ENCODE measurements at regions not wholly inside any gene's neighbourhood (a gene's known extent, or its start where the extent isn't known, plus 50 kb on each side); places are given as distances from the start of the nearest gene placed in this dataset.
"Not testable (repeated sequence)": the region's sequence is repeated elsewhere in the genome, so short reads cannot be mapped to it uniquely, and the experiment has no call there.

DNA sequence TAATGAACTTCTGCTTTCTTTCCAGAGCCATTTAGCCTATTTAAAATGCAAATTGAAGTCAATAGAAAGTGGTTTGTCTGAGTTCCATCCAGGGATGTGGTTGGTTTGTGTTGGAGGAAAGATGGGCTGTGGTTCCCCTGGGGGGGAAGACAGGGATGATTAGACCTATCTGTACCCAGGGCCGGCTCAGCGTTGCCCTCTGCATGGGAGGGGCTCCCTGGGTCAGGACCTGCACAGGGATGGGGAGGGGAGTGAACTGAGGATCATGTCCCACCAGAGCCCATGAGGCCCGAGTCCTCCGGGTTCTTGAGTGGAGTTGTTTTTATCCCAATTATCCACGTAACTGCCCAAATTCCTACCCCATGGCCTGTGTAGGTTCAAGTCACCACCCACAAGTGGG, 76.9 kb upstream of the SFSWAP start:
- Histone ChIP-seq H3K36me3 (ENCODE audit: control insufficient read depth, insufficient read depth, low read length) (no peaks in the 10 kb centered on the region), H3K27ac (no peak overlapping the region), H3K4me2 (ENCODE audit: low read length) (no peak overlapping the region), H3K4me3 (ENCODE audit: low read depth, low read length) (no peak overlapping the region), H3K4me1 (peaks cover 11% of the 10 kb centered on the region), H3K27me3 (ENCODE audit: control insufficient read depth, insufficient read depth, low read length) (no peaks in the 10 kb centered on the region), H3K9ac (no peak overlapping the region), H3K9me3 (ENCODE audit: control insufficient read depth, low read length) (no peaks in the 10 kb centered on the region), H3K79me2 (no peaks in the 10 kb centered on the region), H2AFZ (no peak overlapping the region)
- TF ChIP-seq, protein P1, sequence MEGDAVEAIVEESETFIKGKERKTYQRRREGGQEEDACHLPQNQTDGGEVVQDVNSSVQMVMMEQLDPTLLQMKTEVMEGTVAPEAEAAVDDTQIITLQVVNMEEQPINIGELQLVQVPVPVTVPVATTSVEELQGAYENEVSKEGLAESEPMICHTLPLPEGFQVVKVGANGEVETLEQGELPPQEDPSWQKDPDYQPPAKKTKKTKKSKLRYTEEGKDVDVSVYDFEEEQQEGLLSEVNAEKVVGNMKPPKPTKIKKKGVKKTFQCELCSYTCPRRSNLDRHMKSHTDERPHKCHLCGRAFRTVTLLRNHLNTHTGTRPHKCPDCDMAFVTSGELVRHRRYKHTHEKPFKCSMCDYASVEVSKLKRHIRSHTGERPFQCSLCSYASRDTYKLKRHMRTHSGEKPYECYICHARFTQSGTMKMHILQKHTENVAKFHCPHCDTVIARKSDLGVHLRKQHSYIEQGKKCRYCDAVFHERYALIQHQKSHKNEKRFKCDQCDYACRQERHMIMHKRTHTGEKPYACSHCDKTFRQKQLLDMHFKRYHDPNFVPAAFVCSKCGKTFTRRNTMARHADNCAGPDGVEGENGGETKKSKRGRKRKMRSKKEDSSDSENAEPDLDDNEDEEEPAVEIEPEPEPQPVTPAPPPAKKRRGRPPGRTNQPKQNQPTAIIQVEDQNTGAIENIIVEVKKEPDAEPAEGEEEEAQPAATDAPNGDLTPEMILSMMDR (IDR thresholded peaks at IDR 0.05), result no peak

DNA sequence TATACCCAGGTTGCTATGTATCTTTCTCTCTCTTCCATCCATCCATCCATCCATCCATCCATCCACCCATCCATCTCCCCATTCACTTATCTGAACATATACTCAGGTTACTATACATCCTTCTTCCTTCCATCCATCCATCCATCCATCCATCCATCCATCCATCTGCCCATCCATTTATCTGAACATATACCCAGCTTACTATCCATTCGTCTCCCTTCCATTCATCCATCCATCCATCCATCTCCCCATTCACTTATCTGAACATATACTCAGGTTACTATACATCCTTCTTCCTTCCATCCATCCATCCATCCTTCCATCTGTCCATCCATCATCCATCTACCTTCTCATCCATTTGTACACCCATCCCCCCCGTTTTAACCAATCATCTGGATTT, 75.9 kb upstream of the SFSWAP start:
- not testable (repeated sequence) for H3K36me3 ChIP-seq (ENCODE audit: control insufficient read depth, insufficient read depth, low read length); H3K4me3 ChIP-seq (ENCODE audit: low read depth, low read length); H3K27me3 ChIP-seq (ENCODE audit: control insufficient read depth, insufficient read depth, low read length)

DNA sequence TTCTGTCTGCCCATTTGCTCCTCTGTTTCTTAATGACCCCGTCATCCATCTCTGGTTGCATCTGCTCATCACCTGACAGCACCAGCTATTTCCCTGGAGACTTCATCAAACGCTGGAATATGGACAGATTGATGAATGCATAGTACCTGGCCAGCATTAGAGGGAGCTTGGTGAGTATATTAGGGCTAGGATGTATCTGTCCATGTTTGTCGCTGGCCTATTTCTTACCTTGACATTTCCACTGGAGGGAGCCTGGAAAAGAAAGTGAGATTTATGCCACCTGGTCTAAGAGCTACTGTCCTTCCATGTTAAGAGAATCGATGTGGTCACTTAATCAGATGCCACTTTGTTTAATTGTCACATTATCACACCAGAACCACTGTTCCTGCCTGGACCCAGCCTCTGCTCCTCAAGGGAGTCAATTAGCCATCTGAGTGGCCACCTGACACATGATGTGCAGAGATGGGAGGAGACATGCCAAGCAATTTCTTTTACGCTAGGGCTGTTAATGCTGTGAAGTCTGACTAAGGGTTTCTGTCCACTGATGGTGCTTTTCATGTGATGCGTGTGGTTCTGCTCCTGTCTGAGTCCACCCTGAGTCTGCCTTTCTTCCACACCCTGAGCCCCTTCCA, 75.3 kb upstream of the SFSWAP start:
- no peaks in the 10 kb centered on the region for H3K36me3 ChIP-seq (ENCODE audit: control insufficient read depth, insufficient read depth, low read length)
- no peaks in the 10 kb centered on the region for H3K79me2 ChIP-seq
- H3K9me3 ChIP-seq (ENCODE audit: control insufficient read depth, low read length), result no peaks in the 10 kb centered on the region
- no peak overlapping the region for H3K9ac ChIP-seq
- TF ChIP-seq, protein P1 (IDR thresholded peaks at IDR 0.05), result no peak
- no peaks in the 10 kb centered on the region for H3K27me3 ChIP-seq (ENCODE audit: control insufficient read depth, insufficient read depth, low read length)
- no peak overlapping the region for H3K27ac ChIP-seq
- no peak overlapping the region for H3K4me2 ChIP-seq (ENCODE audit: low read length)
- no peak overlapping the region for H3K4me3 ChIP-seq (ENCODE audit: low read depth, low read length)
- no peak overlapping the region for H2AFZ ChIP-seq
- peaks cover 11% of the 10 kb centered on the region for H3K4me1 ChIP-seq

More for the DNA sequence above, 75.9 kb upstream of the SFSWAP start:
- not testable (repeated sequence) for H3K9me3 ChIP-seq (ENCODE audit: control insufficient read depth, low read length); H3K79me2 ChIP-seq; H3K4me2 ChIP-seq (ENCODE audit: low read length); H3K9ac ChIP-seq; H2AFZ ChIP-seq; H3K27ac ChIP-seq
- H3K4me1 ChIP-seq, result peaks cover 11% of the 10 kb centered on the region

DNA sequence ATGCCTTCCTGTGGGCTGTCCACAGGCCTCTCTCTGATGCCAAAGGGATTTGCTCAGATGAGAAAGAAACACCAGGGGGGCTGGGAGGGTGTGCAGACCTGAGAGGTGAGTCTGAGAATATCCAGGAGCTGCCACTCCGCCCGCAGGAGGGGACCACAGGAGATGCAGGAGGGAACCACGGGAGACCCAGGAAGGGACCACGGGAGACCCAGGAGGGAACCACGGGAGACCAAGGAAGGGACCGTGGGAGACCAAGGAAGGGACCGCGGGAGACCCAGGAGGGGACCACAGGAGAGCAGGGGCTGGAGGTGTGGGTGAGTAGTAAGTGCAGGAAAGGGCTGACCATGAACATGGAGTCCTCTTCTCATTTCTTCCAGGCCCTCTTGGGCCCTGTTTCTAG, 74.6 kb upstream of the SFSWAP start:
- H3K4me2 ChIP-seq (ENCODE audit: low read length), result no peak overlapping the region
- TF ChIP-seq, protein P1 (IDR thresholded peaks at IDR 0.05), result no peak
- H3K27me3 ChIP-seq (ENCODE audit: control insufficient read depth, insufficient read depth, low read length), result no peaks in the 10 kb centered on the region
- H3K79me2 ChIP-seq, result no peaks in the 10 kb centered on the region
- no peak overlapping the region for H3K9ac ChIP-seq
- H3K27ac ChIP-seq, result no peak overlapping the region
- no peak overlapping the region for H3K4me3 ChIP-seq (ENCODE audit: low read depth, low read length)
- H3K36me3 ChIP-seq (ENCODE audit: control insufficient read depth, insufficient read depth, low read length), result no peaks in the 10 kb centered on the region
- H2AFZ ChIP-seq, result no peak overlapping the region
- no peaks in the 10 kb centered on the region for H3K9me3 ChIP-seq (ENCODE audit: control insufficient read depth, low read length)
- peaks cover 11% of the 10 kb centered on the region for H3K4me1 ChIP-seq

DNA sequence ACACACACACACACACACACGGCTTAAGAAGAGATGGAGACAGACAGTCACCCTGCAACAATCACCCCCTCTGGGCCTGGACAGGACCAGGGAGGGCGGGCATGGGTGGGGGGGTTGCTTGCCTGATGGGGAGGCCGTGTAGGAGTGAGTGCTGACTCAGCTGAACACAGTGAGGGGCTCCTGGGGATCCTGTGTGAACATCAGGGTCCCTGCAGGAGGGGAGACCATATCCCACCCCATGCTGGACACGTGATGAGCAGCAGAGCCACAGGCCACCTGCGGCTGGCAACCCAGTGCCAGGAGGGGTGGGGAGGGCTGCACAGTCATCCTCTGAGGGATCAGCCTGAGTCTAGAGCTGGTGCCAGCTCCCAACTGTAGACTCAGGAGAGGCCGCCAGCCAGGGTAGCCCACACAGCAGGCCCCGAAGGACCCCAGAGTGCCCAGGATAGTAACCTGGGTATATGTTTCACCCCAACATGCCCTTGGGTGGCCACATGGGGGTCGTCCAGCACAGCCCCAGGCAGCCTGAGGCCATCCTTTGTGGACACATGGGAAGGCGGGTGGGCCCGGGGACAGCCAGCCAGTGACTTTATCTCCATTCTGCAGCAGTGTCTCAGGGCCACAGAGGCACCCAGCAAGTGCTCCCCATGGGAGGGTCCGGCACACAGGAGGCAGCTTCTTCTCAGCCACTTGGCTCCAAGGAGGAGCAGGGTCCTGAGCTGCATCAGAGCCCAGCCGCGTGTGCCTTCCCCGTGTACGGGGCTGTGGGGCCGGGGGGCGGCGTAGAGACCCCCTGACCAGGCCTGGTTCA, 73.7 kb upstream of the SFSWAP start:
- Histone ChIP-seq H3K27me3 (ENCODE audit: control insufficient read depth, insufficient read depth, low read length) (no peaks in the 10 kb centered on the region), H3K36me3 (ENCODE audit: control insufficient read depth, insufficient read depth, low read length) (no peaks in the 10 kb centered on the region), H3K4me3 (ENCODE audit: low read depth, low read length) (no peak overlapping the region), H3K9me3 (ENCODE audit: control insufficient read depth, low read length) (no peaks in the 10 kb centered on the region), H3K4me2 (ENCODE audit: low read length) (no peak overlapping the region), H3K4me1 (peaks cover 11% of the 10 kb centered on the region), H3K9ac (no peak overlapping the region), H3K79me2 (no peaks in the 10 kb centered on the region), H2AFZ (no peak overlapping the region), H3K27ac (no peak overlapping the region)
- TF ChIP-seq, protein P1 (IDR thresholded peaks at IDR 0.05), result no peak

All from parathyroid adenoma (tissue), 2 donors.